ENCODE measurements at regions not wholly inside any gene's neighbourhood (a gene's known extent, or its start where the extent isn't known, plus 50 kb on each side); places are given as distances from the start of the nearest gene placed in this dataset.
"Not testable (repeated sequence)": the region's sequence is repeated elsewhere in the genome, so short reads cannot be mapped to it uniquely, and the experiment has no call there.

- H3K4me2 ChIP-seq (ENCODE audit: insufficient read depth in 1 of 2, low read depth in 2 of 2, low read length in 2 of 2); H2BK5ac ChIP-seq (ENCODE audit: low read depth, low read length); H3K79me1 ChIP-seq (ENCODE audit: low read depth, low read length); H2AK5ac ChIP-seq (ENCODE audit: low read depth, low read length); FAIRE-seq; H3K23ac ChIP-seq (ENCODE audit: insufficient read length); H3K4me3 ChIP-seq (ENCODE audit: extremely low read depth in 1 of 4, insufficient read depth in 2 of 4, low read depth in 3 of 4, low read length in 4 of 4); H2AFZ ChIP-seq (ENCODE audit: low read length); H2BK12ac ChIP-seq (ENCODE audit: low read depth, low read length); H3K4ac ChIP-seq (replicated peaks; ENCODE audit: insufficient read length, low read depth, low read length); H3K9ac ChIP-seq (replicated peaks in 1 of 4; ENCODE audit: extremely low read depth in 1 of 4, low read depth in 3 of 4, low read length in 3 of 4); H3K4me1 ChIP-seq (replicated peaks in 1 of 4; ENCODE audit: control insufficient read depth in 3 of 4, insufficient read depth in 4 of 4, low read length in 3 of 4); H3K36me3 ChIP-seq (ENCODE audit: control insufficient read depth in 2 of 4, insufficient read depth in 4 of 4, low read length in 3 of 4); H4K20me1 ChIP-seq (replicated peaks in 1 of 2; ENCODE audit: control insufficient read depth in 1 of 2, insufficient read depth in 2 of 2, low read length in 2 of 2); H2BK15ac ChIP-seq (ENCODE audit: low read length); POLR2A ChIA-PET (ENCODE audit: partially characterized antibody); H4K91ac ChIP-seq (replicated peaks; ENCODE audit: insufficient read length, low read length); H2BK120ac ChIP-seq (replicated peaks; ENCODE audit: low read depth, low read length); H3K27ac ChIP-seq (ENCODE audit: low read depth, low read length); H3K79me2 ChIP-seq (ENCODE audit: control insufficient read depth in 1 of 2, insufficient read depth in 2 of 2, low read length in 2 of 2); H3K9me3 ChIP-seq (ENCODE audit: insufficient read depth in 2 of 2, low read depth in 1 of 2, low read length in 1 of 2); H3K14ac ChIP-seq (ENCODE audit: insufficient read length); H3K56ac ChIP-seq (replicated peaks; ENCODE audit: insufficient read length, low read depth, low read length); DNase-seq (ENCODE audit: low read depth in 1 of 2, low spot score in 2 of 2); H4K5ac ChIP-seq (ENCODE audit: insufficient read length, low read depth, low read length); H3K18ac ChIP-seq (ENCODE audit: extremely low read depth, low read length); H4K8ac ChIP-seq (ENCODE audit: extremely low read depth, insufficient read depth, low read length); H3K23me2 ChIP-seq (ENCODE audit: low read depth, low read length); H2BK20ac ChIP-seq (ENCODE audit: low read length): not testable (repeated sequence)
- CTCF ChIA-PET (ENCODE audit: partially characterized antibody), result interaction anchor here (0.8 kb wide), 1 partner anchor 16 kb away, joined by 3 read pairs; no protein-coding TSS in a partner anchor
- H3K27me3 ChIP-seq (replicated peaks in 1 of 4; ENCODE audit: control insufficient read depth in 3 of 4, extremely low read depth in 1 of 4, insufficient read depth in 3 of 4, low read length in 3 of 4), result peaks cover 51 to 96% (median 87%) of the 10 kb centered on the region in 4 experiments
- WGBS, 2 experiments (ENCODE audit: extremely low coverage in 1 of 2, insufficient coverage in 1 of 2, insufficient read length in 1 of 2, insufficient replicate concordance in 2 of 2, low coverage in 1 of 2, low lambda C conversion rate in 2 of 2, missing lambda C conversion rate in 1 of 2), result 77% methylated on average over 3 of the region's 3 CpGs; no CpG with 5 or more reads in 1 of the 2 experiments
Measured at GRCh38 chr22:22338778-22339177, 94.2 kb downstream of the VPREB1 start.

All from H1 (cell line).